ENCODE measurements at regions not wholly inside any gene's neighbourhood (a gene's known extent, or its start where the extent isn't known, plus 50 kb on each side); places are given as distances from the start of the nearest gene placed in this dataset.

DNA sequence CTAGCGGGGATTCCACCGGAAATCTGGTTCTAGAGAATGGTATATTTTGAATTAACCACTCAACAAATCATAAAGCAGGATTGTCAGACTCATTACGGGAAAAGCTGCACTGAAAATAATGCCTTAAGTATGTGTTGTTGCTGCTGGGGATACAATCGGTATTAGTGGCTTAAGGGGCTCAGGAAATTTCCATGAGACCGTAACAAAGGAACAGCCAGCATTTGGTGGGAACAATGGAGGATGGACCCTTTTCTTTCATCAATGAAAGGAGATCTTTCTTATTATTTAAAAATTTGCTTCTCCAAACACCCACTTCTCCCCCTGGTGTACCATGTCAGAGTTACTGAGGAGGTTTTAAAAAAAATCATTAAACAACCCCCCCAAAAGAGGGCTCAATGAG lies 342.6 kb upstream of the ZFHX3 start:
- TF ChIP-seq, protein P1, sequence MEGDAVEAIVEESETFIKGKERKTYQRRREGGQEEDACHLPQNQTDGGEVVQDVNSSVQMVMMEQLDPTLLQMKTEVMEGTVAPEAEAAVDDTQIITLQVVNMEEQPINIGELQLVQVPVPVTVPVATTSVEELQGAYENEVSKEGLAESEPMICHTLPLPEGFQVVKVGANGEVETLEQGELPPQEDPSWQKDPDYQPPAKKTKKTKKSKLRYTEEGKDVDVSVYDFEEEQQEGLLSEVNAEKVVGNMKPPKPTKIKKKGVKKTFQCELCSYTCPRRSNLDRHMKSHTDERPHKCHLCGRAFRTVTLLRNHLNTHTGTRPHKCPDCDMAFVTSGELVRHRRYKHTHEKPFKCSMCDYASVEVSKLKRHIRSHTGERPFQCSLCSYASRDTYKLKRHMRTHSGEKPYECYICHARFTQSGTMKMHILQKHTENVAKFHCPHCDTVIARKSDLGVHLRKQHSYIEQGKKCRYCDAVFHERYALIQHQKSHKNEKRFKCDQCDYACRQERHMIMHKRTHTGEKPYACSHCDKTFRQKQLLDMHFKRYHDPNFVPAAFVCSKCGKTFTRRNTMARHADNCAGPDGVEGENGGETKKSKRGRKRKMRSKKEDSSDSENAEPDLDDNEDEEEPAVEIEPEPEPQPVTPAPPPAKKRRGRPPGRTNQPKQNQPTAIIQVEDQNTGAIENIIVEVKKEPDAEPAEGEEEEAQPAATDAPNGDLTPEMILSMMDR (IDR thresholded peaks at IDR 0.05; ENCODE audit: low read depth, low read length, missing control alignments): no peak
- no peak overlapping the region for H3K4me3 ChIP-seq (ENCODE audit: low read depth, low read length)
- in situ Hi-C loops (cut with HindIII; ENCODE audit: low sequenced_read_pairs): no loop called here
- no peak for DNase-seq (ENCODE audit: low read depth)

DNA sequence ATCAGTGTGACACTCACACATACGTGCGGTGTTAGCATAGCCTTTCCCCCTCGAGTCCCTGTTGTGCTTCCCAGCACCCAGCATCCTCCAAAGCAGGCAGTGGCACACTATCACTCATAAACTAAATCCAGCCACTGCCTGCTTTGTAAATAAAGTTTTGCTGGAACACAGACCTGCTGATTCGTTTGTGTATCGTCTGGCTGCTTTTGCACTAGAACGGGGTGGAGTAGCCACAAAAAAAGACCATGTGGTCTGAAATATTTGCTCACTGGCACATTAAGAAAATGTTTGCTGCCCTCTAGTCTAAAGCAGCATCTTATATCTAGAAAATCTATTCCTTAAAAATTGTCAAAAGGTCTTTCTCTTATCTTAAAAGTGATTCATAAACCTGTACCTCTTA lies 341.2 kb upstream of the ZFHX3 start:
- TF ChIP-seq, protein P1 (IDR thresholded peaks at IDR 0.05; ENCODE audit: low read depth, low read length, missing control alignments): no peak
- no peak for DNase-seq (ENCODE audit: low read depth)

DNA sequence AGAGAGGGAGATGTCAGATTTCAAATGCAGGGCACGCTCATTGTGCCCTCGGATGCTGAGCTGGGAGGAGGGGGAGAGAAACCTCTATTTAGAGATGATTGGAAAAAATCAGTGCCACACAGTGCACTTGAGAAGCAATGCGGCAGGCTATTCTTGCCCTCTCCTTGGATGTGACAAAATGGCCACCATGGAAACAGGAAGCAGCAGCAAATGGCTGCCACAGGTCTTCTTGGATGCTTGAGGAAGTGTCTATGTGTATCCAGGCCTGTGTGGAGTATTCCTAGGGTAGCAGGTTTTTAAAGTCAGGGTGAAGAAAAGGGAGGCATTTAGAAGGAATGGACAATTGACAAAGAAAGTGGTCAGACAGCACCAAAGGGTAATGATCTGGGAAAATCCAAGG lies 340.1 kb upstream of the ZFHX3 start:
- TF ChIP-seq, protein P1 (IDR thresholded peaks at IDR 0.05; ENCODE audit: low read depth, low read length, missing control alignments): no peak

More for the DNA sequence above, 341.2 kb upstream of the ZFHX3 start:
- in situ Hi-C loops (cut with HindIII; ENCODE audit: low sequenced_read_pairs): no loop called here
- no peak overlapping the region for H3K4me3 ChIP-seq (ENCODE audit: low read depth, low read length)

DNA sequence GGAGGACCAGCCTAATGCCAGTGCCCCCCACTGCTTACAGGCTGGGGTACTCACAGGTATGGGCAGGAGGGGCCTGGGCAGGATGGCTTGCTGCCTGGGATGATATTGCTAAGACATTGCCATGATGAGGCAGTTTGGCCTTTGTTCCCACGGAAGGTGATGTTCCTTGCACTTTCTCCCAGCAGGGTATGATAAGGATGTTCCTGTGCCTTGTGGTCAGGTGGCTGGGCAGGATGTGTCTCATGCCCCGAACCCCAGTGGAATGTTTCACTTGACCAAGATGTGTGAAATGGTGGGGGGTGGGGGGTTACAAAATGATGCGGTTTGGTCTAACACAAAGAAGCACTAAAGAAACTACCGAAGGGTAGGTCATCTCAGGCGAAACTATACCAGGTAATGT lies 337.8 kb upstream of the ZFHX3 start:
- TF ChIP-seq, protein P1 (IDR thresholded peaks at IDR 0.05; ENCODE audit: low read depth, low read length, missing control alignments): no peak
- DNase-seq (ENCODE audit: low read depth): no peak
- in situ Hi-C loops (cut with HindIII; ENCODE audit: low sequenced_read_pairs): no loop called here
- H3K4me3 ChIP-seq (ENCODE audit: low read depth, low read length): no peak overlapping the region

More for the DNA sequence above, 340.1 kb upstream of the ZFHX3 start:
- in situ Hi-C loops (cut with HindIII; ENCODE audit: low sequenced_read_pairs): no loop called here
- H3K4me3 ChIP-seq (ENCODE audit: low read depth, low read length): no peak overlapping the region
- no peak for DNase-seq (ENCODE audit: low read depth)

DNA sequence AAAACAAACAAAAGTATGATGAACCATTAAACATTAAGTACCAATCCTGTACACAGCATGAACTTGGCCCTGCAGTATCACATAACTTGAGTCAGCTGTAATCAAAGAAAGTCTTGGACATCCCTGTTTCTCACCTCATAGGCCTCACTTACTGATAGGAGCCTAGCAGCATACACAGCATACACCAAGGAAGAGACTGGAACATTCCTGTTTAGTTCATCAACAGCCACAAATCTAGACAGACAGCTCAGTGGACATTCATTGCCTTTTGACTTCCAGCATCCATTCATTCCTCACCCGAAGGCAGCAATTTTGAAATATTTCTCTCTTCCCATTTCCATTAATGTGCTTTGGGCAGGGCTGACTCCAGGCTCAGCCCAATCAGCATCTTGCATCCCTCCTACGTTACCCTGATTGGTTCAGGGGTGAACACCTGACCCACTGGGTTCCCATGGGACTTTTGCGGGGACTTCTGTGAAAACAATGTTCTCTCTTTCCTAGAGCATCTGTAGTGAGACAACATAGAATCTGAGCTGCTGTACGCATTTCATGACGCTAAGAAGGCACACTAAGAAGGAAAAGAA lies 336.7 kb upstream of the ZFHX3 start:
- TF ChIP-seq, protein P1 (IDR thresholded peaks at IDR 0.05; ENCODE audit: low read depth, low read length, missing control alignments): no peak
- no peak for DNase-seq (ENCODE audit: low read depth)
- no peak overlapping the region for H3K4me3 ChIP-seq (ENCODE audit: low read depth, low read length)
- in situ Hi-C loops (cut with HindIII; ENCODE audit: low sequenced_read_pairs): no loop called here

DNA sequence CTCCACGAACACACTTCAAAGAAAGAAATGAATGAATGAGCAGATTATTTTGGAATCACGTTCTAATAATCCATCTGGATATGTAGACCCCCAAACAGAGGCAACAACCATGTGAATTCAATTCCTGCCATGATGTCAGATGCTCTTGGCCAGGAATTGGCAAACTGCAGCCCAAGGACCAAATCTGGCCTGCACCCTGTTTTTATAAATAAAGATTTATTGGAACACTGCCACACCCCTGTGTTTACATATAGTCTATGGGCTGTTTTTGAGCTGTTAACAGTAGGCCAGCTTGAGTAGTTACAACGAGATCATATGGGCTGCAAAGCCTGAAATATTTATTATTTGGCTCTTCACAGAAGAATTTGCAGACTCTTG lies 336.0 kb upstream of the ZFHX3 start:
- TF ChIP-seq, protein P1 (IDR thresholded peaks at IDR 0.05; ENCODE audit: low read depth, low read length, missing control alignments): no peak
- in situ Hi-C loops (cut with HindIII; ENCODE audit: low sequenced_read_pairs): no loop called here
- no peak overlapping the region for H3K4me3 ChIP-seq (ENCODE audit: low read depth, low read length)
- no peak for DNase-seq (ENCODE audit: low read depth)

Measured in astrocyte of the cerebellum (primary cell).